ENCODE measurements at regions not wholly inside any gene's neighbourhood (a gene's known extent, or its start where the extent isn't known, plus 50 kb on each side); places are given as distances from the start of the nearest gene placed in this dataset.

- Histone ChIP-seq H3F3A (ENCODE audit: low read depth) (no peaks in the 10 kb centered on the region), H3K4me3 (no peak overlapping the region), H3K9me3 (ENCODE audit: low read depth) (no peaks in the 10 kb centered on the region), H3K27ac (no peak overlapping the region), H3K79me2 (ENCODE audit: low read depth) (no peaks in the 10 kb centered on the region), H2AFZ (replicated peaks) (no peak overlapping the region), H3K4me1 (no peaks in the 10 kb centered on the region), H4K20me1 (ENCODE audit: low read depth) (no peaks in the 10 kb centered on the region), H3K36me3 (no peaks in the 10 kb centered on the region), H3K27me3 (no peaks in the 10 kb centered on the region), H3K9ac (no peak overlapping the region), H3K4me2 (no peak overlapping the region)
- no peaks in the 10 kb centered on the region for H3K36me3 Mint-ChIP-seq
- H3K27ac Mint-ChIP-seq, result no peak overlapping the region
- H3K27me3 Mint-ChIP-seq (ENCODE audit: insufficient read depth, low read depth), result no peaks in the 10 kb centered on the region
- TF ChIP-seq EZH2phosphoT487 (IDR thresholded peaks at IDR 0.05), result no peak
- TF ChIP-seq, protein P1, sequence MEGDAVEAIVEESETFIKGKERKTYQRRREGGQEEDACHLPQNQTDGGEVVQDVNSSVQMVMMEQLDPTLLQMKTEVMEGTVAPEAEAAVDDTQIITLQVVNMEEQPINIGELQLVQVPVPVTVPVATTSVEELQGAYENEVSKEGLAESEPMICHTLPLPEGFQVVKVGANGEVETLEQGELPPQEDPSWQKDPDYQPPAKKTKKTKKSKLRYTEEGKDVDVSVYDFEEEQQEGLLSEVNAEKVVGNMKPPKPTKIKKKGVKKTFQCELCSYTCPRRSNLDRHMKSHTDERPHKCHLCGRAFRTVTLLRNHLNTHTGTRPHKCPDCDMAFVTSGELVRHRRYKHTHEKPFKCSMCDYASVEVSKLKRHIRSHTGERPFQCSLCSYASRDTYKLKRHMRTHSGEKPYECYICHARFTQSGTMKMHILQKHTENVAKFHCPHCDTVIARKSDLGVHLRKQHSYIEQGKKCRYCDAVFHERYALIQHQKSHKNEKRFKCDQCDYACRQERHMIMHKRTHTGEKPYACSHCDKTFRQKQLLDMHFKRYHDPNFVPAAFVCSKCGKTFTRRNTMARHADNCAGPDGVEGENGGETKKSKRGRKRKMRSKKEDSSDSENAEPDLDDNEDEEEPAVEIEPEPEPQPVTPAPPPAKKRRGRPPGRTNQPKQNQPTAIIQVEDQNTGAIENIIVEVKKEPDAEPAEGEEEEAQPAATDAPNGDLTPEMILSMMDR (IDR thresholded peaks at IDR 0.05), result no peak
- TF ChIP-seq EZH2 (IDR thresholded peaks at IDR 0.05), result no peak
- no peak overlapping the region for H3K4me3 Mint-ChIP-seq
- no peaks in the 10 kb centered on the region for H3K4me1 Mint-ChIP-seq
- no peaks in the 10 kb centered on the region for H3K9me3 Mint-ChIP-seq
- no peak for DNase-seq (ENCODE audit: low spot score)
Measured at GRCh38 chr6:115720900-115721299, 339.8 kb downstream of the FRK start.

DNA sequence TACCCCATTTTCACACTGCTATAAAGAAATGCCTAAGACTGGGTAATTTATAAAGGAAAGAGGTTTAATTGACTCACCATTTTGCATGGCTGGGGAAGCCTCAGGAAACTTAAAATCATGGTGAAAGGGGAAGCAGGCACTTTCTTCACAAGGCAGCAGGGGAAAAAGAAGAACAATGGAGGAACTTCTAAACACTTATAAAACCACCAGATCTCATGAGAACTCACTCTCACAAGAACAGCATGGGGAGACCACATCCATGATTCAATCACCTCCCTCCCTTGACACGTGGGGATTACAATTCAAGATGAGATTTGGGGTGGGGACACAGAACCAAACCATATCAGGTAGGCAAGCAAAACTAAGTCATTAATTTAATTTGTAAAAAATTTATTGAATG lies 343.2 kb downstream of the FRK start:
- Histone ChIP-seq H3K79me2 (ENCODE audit: low read depth) (no peaks in the 10 kb centered on the region), H3K4me1 (no peaks in the 10 kb centered on the region), H3K27ac (no peak overlapping the region), H3K4me2 (no peak overlapping the region), H4K20me1 (ENCODE audit: low read depth) (no peaks in the 10 kb centered on the region), H3K9me3 (ENCODE audit: low read depth) (no peaks in the 10 kb centered on the region), H2AFZ (replicated peaks) (no peak overlapping the region), H3K9ac (no peak overlapping the region), H3K4me3 (no peak overlapping the region), H3K36me3 (no peaks in the 10 kb centered on the region), H3F3A (ENCODE audit: low read depth) (no peaks in the 10 kb centered on the region), H3K27me3 (no peaks in the 10 kb centered on the region)
- no peaks in the 10 kb centered on the region for H3K9me3 Mint-ChIP-seq
- no peak overlapping the region for H3K27ac Mint-ChIP-seq
- H3K4me1 Mint-ChIP-seq, result no peaks in the 10 kb centered on the region
- TF ChIP-seq EZH2 (IDR thresholded peaks at IDR 0.05) (no peak), EZH2phosphoT487 (IDR thresholded peaks at IDR 0.05) (no peak)
- TF ChIP-seq, protein P1 (IDR thresholded peaks at IDR 0.05), result no peak
- no peaks in the 10 kb centered on the region for H3K36me3 Mint-ChIP-seq
- DNase-seq (ENCODE audit: low spot score), result no peak
- H3K27me3 Mint-ChIP-seq (ENCODE audit: insufficient read depth, low read depth), result no peaks in the 10 kb centered on the region
- H3K4me3 Mint-ChIP-seq, result no peak overlapping the region

DNA sequence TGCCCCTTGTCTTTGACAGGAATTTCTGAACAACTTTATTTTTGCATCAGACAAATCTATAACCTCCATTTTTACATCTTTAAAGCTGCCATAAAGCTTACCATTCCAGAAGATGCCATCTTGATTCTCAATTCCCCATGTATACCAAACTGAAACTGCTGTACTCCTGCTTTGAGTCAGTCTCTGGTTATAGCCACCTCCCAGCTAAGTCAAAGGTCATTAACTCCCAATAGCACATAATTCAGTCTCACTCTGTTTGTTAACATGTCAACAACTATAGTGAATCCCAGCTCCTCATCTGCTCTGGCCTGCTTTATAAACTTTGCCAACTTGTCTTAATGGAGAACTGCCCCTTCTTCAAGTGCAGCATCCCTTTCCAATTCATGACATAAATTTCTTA lies 343.6 kb downstream of the FRK start:
- H3K9ac ChIP-seq, result no peak overlapping the region
- H3K9me3 ChIP-seq (ENCODE audit: low read depth), result no peaks in the 10 kb centered on the region
- no peaks in the 10 kb centered on the region for H3K27me3 Mint-ChIP-seq (ENCODE audit: insufficient read depth, low read depth)
- H3K27ac Mint-ChIP-seq, result no peak overlapping the region
- no peaks in the 10 kb centered on the region for H3K27me3 ChIP-seq
- no peak for DNase-seq (ENCODE audit: low spot score)
- no peaks in the 10 kb centered on the region for H4K20me1 ChIP-seq (ENCODE audit: low read depth)
- no peaks in the 10 kb centered on the region for H3K79me2 ChIP-seq (ENCODE audit: low read depth)
- H3K4me3 Mint-ChIP-seq, result no peak overlapping the region
- no peak overlapping the region for H2AFZ ChIP-seq (replicated peaks)
- no peaks in the 10 kb centered on the region for H3K9me3 Mint-ChIP-seq
- no peaks in the 10 kb centered on the region for H3K36me3 Mint-ChIP-seq
- H3K4me2 ChIP-seq, result no peak overlapping the region
- H3K36me3 ChIP-seq, result no peaks in the 10 kb centered on the region
- TF ChIP-seq EZH2 (IDR thresholded peaks at IDR 0.05) (no peak), EZH2phosphoT487 (IDR thresholded peaks at IDR 0.05) (no peak)
- TF ChIP-seq, protein P1 (IDR thresholded peaks at IDR 0.05), result no peak
- H3K4me3 ChIP-seq, result no peak overlapping the region
- H3K4me1 Mint-ChIP-seq, result no peaks in the 10 kb centered on the region
- no peaks in the 10 kb centered on the region for H3K4me1 ChIP-seq
- no peak overlapping the region for H3K27ac ChIP-seq
- H3F3A ChIP-seq (ENCODE audit: low read depth), result no peaks in the 10 kb centered on the region

Measured in neural progenitor cell (in vitro differentiated cells).